Endothelial cell of umbilical vein (primary cell): ENCODE measurements at regions not wholly inside any gene's neighbourhood (a gene's known extent, or its start where the extent isn't known, plus 50 kb on each side); places are given as distances from the start of the nearest gene placed in this dataset.

Experiments used
- BruUV-seq: library from RNA; stranded (reverse); fragments of 400-500 nt; replicated peaks from 2 replicates; lab custom pipeline; 2021; lab: Mats Ljungman, UMichigan
- CTCF ChIA-PET: fragments of 300-600, 350-600 bp; sonication (Branson Sonifier 250); formaldehyde crosslinking; loops from one replicate; lab custom pipeline; 2021; ENCODE audit warnings: antibody characterized with exemption, inconsistent platforms; lab: Charles Lee
- POLR2A ChIA-PET: fragments of 300-600, 350-600 bp; sonication (Branson Sonifier 250); formaldehyde crosslinking; loops from one replicate; lab custom pipeline; 2021; ENCODE audit warnings: antibody characterized with exemption, inconsistent platforms; lab: Charles Lee
- DNase-seq: peaks from one replicate; pipeline ENCODE4 v3.0.0-alpha.2; 2011; ENCODE audit warnings: low read depth, low spot score
- FAIRE-seq: peaks from 2 replicates; lab custom pipeline; 2011; peaks lifted over from hg19 to GRCh38; lab: Jason Lieb, UNC
- H2AFZ ChIP-seq: 2 replicates; pipeline ENCODE4 v1.6.0; 2012; ENCODE audit warnings: low read depth, low read length, control low read depth, inconsistent platforms
- H3K27ac ChIP-seq: 2 replicates; pipeline ENCODE4 v1.5.1; 2011; ENCODE audit warnings: low read depth, mild to moderate bottlenecking, control low read depth, low read length, moderate library complexity; ENCODE audit not compliant: insufficient read depth
- H3K27me3 ChIP-seq, 2 experiments: 2 replicates each; pipeline versions ENCODE4 v1.6.0 to v1.6.1; 2011; ENCODE audit warnings: low read length in 2 of 2, mixed read lengths in 1 of 2; ENCODE audit not compliant: control insufficient read depth in 2 of 2, insufficient read depth in 2 of 2
- H3K36me3 ChIP-seq, 2 experiments: 2 replicates in 1 of 2; 3 replicates in 1 of 2; pipeline ENCODE4 v1.5.1; 2011; ENCODE audit warnings: low read length in 2 of 2, mild to moderate bottlenecking in 1 of 2, moderate library complexity in 1 of 2; ENCODE audit not compliant: control insufficient read depth in 2 of 2, insufficient read depth in 2 of 2; ENCODE audit errors: extremely low read depth in 1 of 2
- H3K4me1 ChIP-seq: 3 replicates; pipeline ENCODE4 v1.5.1; 2011; ENCODE audit warnings: mild to moderate bottlenecking, low read length; ENCODE audit not compliant: control insufficient read depth, insufficient read depth; ENCODE audit errors: extremely low read depth
- H3K4me2 ChIP-seq: 2 replicates; pipeline ENCODE4 v1.6.1; 2011; ENCODE audit warnings: low read length, control low read depth, mixed read lengths; ENCODE audit not compliant: insufficient read depth
- H3K4me3 ChIP-seq, 3 experiments: fragments of 200-600 bp in 1 of 3; sonication (generic), shearing (Covaris generic) in 1 of 3; replicated peaks in 1 of 3; 2 replicates each; pipeline ENCODE4 v1.5.1; 2011 to 2016; ENCODE audit warnings: control low read depth in 3 of 3, low read length in 3 of 3, mild to moderate bottlenecking in 2 of 3, inconsistent platforms in 1 of 3, low read depth in 1 of 3, moderate library complexity in 1 of 3; ENCODE audit not compliant: insufficient read depth in 1 of 3
- H3K79me2 ChIP-seq: 2 replicates; pipeline ENCODE4 v1.6.0; 2012; ENCODE audit warnings: low read length, inconsistent platforms; ENCODE audit not compliant: control insufficient read depth, insufficient read depth
- H3K9ac ChIP-seq: replicated peaks from 2 replicates; pipeline ENCODE3; 2011; ENCODE audit warnings: low read length, control low read depth; ENCODE audit not compliant: insufficient read depth; ENCODE audit errors: extremely low read depth
- H3K9me1 ChIP-seq: replicated peaks from 3 replicates; pipeline ENCODE4 v1.6.0; 2011; ENCODE audit warnings: mild to moderate bottlenecking, low read length; ENCODE audit not compliant: control insufficient read depth, insufficient read depth; ENCODE audit errors: extremely low read depth
- H3K9me3 ChIP-seq: replicated peaks from 2 replicates; pipeline ENCODE4 v1.5.1; 2012; ENCODE audit warnings: low read length, inconsistent platforms; ENCODE audit not compliant: control insufficient read depth, insufficient read depth
- H4K20me1 ChIP-seq: replicated peaks from 2 replicates; pipeline ENCODE3; 2011; ENCODE audit warnings: mild to moderate bottlenecking, low read length; ENCODE audit not compliant: control insufficient read depth, insufficient read depth; ENCODE audit errors: extremely low read depth
- EZH2 ChIP-seq: IDR thresholded peaks from 2 replicates; pipeline ENCODE4 v1.6.1; 2012; ENCODE audit warnings: borderline replicate concordance, low read depth, mild to moderate bottlenecking, moderate library complexity, low read length, inconsistent platforms; ENCODE audit not compliant: severe bottlenecking
- FOS ChIP-seq: IDR thresholded peaks from 2 replicates; pipeline ENCODE4 v1.6.1; 2011; ENCODE audit warnings: mild to moderate bottlenecking, low read length, moderate library complexity, borderline replicate concordance; ENCODE audit not compliant: insufficient read depth
- GATA2 ChIP-seq: IDR thresholded peaks from 2 replicates; pipeline ENCODE4 v1.7.0; 2011; ENCODE audit warnings: low read depth, mild to moderate bottlenecking, moderate library complexity, mixed read lengths, low read length; ENCODE audit not compliant: insufficient read length, insufficient read depth
- JUN ChIP-seq: IDR thresholded peaks from 2 replicates; pipeline ENCODE4 v1.6.1; 2011; ENCODE audit warnings: borderline replicate concordance, low read depth; ENCODE audit not compliant: insufficient read length, insufficient read depth
- MYC ChIP-seq: IDR thresholded peaks from one replicate; pipeline ENCODE4 v1.6.1; 2011; ENCODE audit warnings: mild to moderate bottlenecking, low read depth, low read length
- POLR2A ChIP-seq: IDR thresholded peaks from 2 replicates; pipeline ENCODE4 v1.6.1; 2012; ENCODE audit warnings: low read depth, mild to moderate bottlenecking, control low read depth, low read length
- POLR2AphosphoS5 ChIP-seq: IDR thresholded peaks from 2 replicates; pipeline ENCODE4 v1.6.1; 2012; ENCODE audit warnings: low read depth, mild to moderate bottlenecking, control low read depth, low read length, moderate library complexity; ENCODE audit not compliant: insufficient read depth
- dilution Hi-C: fragments of 300-500 bp; cut with MboI; formaldehyde crosslinking; loops from one replicate; pipeline ENCODE4 v1.15.0; 2019; ENCODE audit warnings: low sequenced_read_pairs; ENCODE audit not compliant: extremely low pct_ligation_motif_present
- intact Hi-C: fragments of 100-400 bp; cut with micrococcal nuclease; formaldehyde crosslinking; loops from one replicate; pipeline ENCODE4 v1.10.0; 2022
- TF ChIP-seq, protein P1 (sequence below): IDR thresholded peaks from 2 replicates; pipeline ENCODE4 v1.6.1; 2011; ENCODE audit not compliant: insufficient read depth, insufficient read length
- TF ChIP-seq, protein P2 (sequence below), 2 donors: IDR thresholded peaks; 1 replicate in 1 of 2; 2 replicates in 1 of 2; pipeline ENCODE4 v1.5.1; 2011; ENCODE audit warnings: low read length in 2 of 2, mild to moderate bottlenecking in 2 of 2, moderate library complexity in 2 of 2, control low read depth in 1 of 2, inconsistent platforms in 1 of 2, low read depth in 1 of 2; ENCODE audit not compliant: insufficient read depth in 1 of 2; ENCODE audit errors: extremely low read depth in 1 of 2

DNA sequence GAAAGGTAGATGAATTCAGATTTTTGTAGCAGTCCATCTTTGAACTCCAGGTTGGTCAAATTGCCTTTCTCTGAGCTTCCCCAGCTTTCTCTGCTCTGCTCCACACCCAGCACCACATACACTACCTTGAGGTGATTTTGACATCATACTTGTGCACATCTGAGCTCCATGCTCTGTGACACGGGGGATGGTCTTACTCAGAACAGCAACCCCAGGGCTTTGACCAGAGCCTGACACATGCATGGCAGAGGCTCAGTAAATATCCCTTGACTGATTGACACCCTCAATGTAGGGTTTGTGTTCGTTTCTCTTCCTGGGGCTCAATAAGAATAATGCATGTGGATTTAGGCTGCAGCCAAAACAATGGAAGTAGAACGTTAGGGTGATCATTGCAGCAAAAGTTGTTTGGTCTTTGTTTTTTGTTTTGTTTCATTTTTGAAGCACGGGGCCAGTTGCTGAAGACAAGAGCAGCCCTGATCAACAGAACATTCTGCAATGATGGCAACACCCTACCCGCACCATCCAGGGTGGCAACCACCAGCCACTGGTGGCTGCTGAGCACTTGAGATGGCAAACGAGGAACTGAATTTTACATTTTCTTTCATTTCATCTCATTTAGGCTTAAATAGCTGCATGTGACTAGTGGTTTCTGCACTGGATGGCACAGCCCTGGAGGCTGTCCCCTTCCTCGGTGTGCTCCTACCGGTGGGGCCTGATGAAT lies 224.8 kb upstream of the TNRC6C start:
- H4K20me1 ChIP-seq, result no peaks in the 10 kb centered on the region
- BruUV-seq, result no TSS peak
- FAIRE-seq, result no peak
- no peaks in the 10 kb centered on the region for H3K36me3 ChIP-seq
- no peak for DNase-seq
- H3K9me1 ChIP-seq, result no peaks in the 10 kb centered on the region
- no peaks in the 10 kb centered on the region for H3K79me2 ChIP-seq
- dilution Hi-C loops (no loop called here), intact Hi-C loops (no loop called here)
- no peak overlapping the region for H3K4me2 ChIP-seq
- H3K27me3 ChIP-seq, result peaks cover 10 to 14% of the 10 kb centered on the region in 2 experiments
- CTCF ChIA-PET, result no interaction called here
- POLR2A ChIA-PET, result no interaction called here
- no peak overlapping the region for H3K27ac ChIP-seq
- H3K4me1 ChIP-seq, result no peaks in the 10 kb centered on the region
- no peak overlapping the region for H2AFZ ChIP-seq
- H3K4me3 ChIP-seq, result no peak overlapping the region
- no peak overlapping the region for H3K9ac ChIP-seq
- H3K9me3 ChIP-seq, result no peaks in the 10 kb centered on the region
- TF ChIP-seq, protein P1, sequence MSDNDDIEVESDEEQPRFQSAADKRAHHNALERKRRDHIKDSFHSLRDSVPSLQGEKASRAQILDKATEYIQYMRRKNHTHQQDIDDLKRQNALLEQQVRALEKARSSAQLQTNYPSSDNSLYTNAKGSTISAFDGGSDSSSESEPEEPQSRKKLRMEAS, result no peak
- no peak for TF ChIP-seq POLR2AphosphoS5
- no peak for TF ChIP-seq MYC
- TF ChIP-seq POLR2A, result no peak
- no peak for TF ChIP-seq JUN
- no peak for TF ChIP-seq EZH2
- TF ChIP-seq FOS, result no peak
- TF ChIP-seq GATA2, result no peak
- TF ChIP-seq, protein P2, sequence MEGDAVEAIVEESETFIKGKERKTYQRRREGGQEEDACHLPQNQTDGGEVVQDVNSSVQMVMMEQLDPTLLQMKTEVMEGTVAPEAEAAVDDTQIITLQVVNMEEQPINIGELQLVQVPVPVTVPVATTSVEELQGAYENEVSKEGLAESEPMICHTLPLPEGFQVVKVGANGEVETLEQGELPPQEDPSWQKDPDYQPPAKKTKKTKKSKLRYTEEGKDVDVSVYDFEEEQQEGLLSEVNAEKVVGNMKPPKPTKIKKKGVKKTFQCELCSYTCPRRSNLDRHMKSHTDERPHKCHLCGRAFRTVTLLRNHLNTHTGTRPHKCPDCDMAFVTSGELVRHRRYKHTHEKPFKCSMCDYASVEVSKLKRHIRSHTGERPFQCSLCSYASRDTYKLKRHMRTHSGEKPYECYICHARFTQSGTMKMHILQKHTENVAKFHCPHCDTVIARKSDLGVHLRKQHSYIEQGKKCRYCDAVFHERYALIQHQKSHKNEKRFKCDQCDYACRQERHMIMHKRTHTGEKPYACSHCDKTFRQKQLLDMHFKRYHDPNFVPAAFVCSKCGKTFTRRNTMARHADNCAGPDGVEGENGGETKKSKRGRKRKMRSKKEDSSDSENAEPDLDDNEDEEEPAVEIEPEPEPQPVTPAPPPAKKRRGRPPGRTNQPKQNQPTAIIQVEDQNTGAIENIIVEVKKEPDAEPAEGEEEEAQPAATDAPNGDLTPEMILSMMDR (IDR thresholded peaks at IDR 0.05; ENCODE audit: extremely low read depth in 1 of 2, insufficient read depth in 1 of 2, low read depth in 1 of 2, low read length in 2 of 2), result no peak
